ENCODE measurements at regions not wholly inside any gene's neighbourhood (a gene's known extent, or its start where the extent isn't known, plus 50 kb on each side); places are given as distances from the start of the nearest gene placed in this dataset.
"Not testable (repeated sequence)": the region's sequence is repeated elsewhere in the genome, so short reads cannot be mapped to it uniquely, and the experiment has no call there.

- no peak for DNase-seq
These were observed 129.5 kb downstream of the UTP18 start for GRCh38 chr17:51389875-51390274.

GRCh38 chr17:51391982-51392654 is 131.8 kb downstream of the UTP18 start:
- DNase-seq = peak; percentile 16

- no peak for DNase-seq
These were observed 135.3 kb downstream of the UTP18 start for GRCh38 chr17:51395621-51396020.

GRCh38 chr17:51397361-51398127 is 137.2 kb downstream of the UTP18 start:
- peak; percentile 46 for DNase-seq

GRCh38 chr17:51398128-51398525 is 137.8 kb downstream of the UTP18 start:
- DNase-seq = no peak

GRCh38 chr17:51398687-51399086 is 138.3 kb downstream of the UTP18 start:
- no peak for DNase-seq

- no peak for DNase-seq
These were observed 140.9 kb downstream of the UTP18 start for GRCh38 chr17:51401279-51401678.

- DNase-seq = no peak
These were observed 142.6 kb downstream of the UTP18 start for GRCh38 chr17:51402899-51403298.

- no peak for DNase-seq
These were observed 147.2 kb downstream of the UTP18 start for GRCh38 chr17:51407576-51407975.

GRCh38 chr17:51419476-51419875 is 159.1 kb downstream of the UTP18 start:
- no peak for DNase-seq

GRCh38 chr17:51421525-51421924 is 161.2 kb downstream of the UTP18 start:
- DNase-seq = no peak

GRCh38 chr17:51422634-51423033 is 162.3 kb downstream of the UTP18 start:
- no peak for DNase-seq

GRCh38 chr17:51423421-51424160 is 163.2 kb downstream of the UTP18 start:
- no peak for DNase-seq

- DNase-seq = no peak
These were observed 165.4 kb downstream of the UTP18 start for GRCh38 chr17:51425773-51426172.

- no peak for DNase-seq
These were observed 167.0 kb downstream of the UTP18 start for GRCh38 chr17:51427323-51427811.

GRCh38 chr17:51427856-51428255 is 167.5 kb downstream of the UTP18 start:
- no peak for DNase-seq

GRCh38 chr17:51428668-51429495 is 168.5 kb downstream of the UTP18 start:
- DNase-seq = no peak

- DNase-seq = not testable (repeated sequence)
These were observed 169.6 kb downstream of the UTP18 start for GRCh38 chr17:51429938-51430337.

- no peak for DNase-seq
These were observed 170.2 kb downstream of the UTP18 start for GRCh38 chr17:51430591-51430990.

GRCh38 chr17:51434434-51435170 is 174.3 kb downstream of the UTP18 start:
- DNase-seq = no peak

GRCh38 chr17:51435171-51435552 is 174.8 kb downstream of the UTP18 start:
- no peak for DNase-seq

GRCh38 chr17:51435641-51436091 is 175.3 kb downstream of the UTP18 start:
- DNase-seq = no peak

All from fibroblast of upper back skin (primary cell).